GM08714 (cell line): ENCODE measurements at regions not wholly inside any gene's neighbourhood (a gene's known extent, or its start where the extent isn't known, plus 50 kb on each side); places are given as distances from the start of the nearest gene placed in this dataset.

Experiments
- H3K4me3 ChIP-seq: fragments of 200-500 bp; sonication (Bioruptor generic); 2 replicates; pipeline ENCODE4 v1.5.1; 2014; ENCODE audit warnings: mild to moderate bottlenecking, low read length, inconsistent platforms
- ZNF274 ChIP-seq: IDR thresholded peaks from 2 replicates; pipeline ENCODE4 v1.6.1; 2012; ENCODE audit warnings: mild to moderate bottlenecking, low read depth, low read length

- no peak for TF ChIP-seq ZNF274
- H3K4me3 ChIP-seq = no peak overlapping the region
Observed at GRCh38 chr9:108193026-108193710, 662.6 kb downstream of the ACTL7B start.

DNA sequence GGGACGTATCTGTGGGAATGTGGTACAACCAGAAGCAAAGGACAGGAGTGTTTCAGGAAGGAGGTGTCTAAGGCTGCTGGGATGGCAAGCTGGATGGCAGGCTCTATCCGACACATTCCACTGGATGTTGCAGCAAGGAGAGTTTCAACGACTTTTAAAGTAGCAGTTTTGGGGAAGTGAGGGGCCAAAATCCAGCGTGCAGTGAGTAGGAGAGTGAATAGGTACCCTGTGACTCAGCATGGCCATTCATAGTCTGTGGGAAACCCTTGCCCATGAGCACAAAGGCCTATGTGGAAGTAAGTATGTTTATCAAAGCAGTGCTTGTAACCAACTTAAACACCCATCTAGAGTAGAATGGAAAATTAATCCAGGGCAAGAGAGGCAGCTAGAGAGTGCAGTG lies 664.7 kb downstream of the ACTL7B start:
- H3K4me3 ChIP-seq = no peak overlapping the region
- no peak for TF ChIP-seq ZNF274

GRCh38 chr9:108188976-108189375 lies 666.8 kb downstream of the ACTL7B start:
- H3K4me3 ChIP-seq = no peak overlapping the region
- TF ChIP-seq ZNF274 = no peak

- TF ChIP-seq ZNF274 = no peak
- no peak overlapping the region for H3K4me3 ChIP-seq
Observed at GRCh38 chr9:108188482-108188881, 667.3 kb downstream of the ACTL7B start.

- no peak for TF ChIP-seq ZNF274
- H3K4me3 ChIP-seq = no peak overlapping the region
Observed at GRCh38 chr9:108186642-108187395, 669.0 kb downstream of the ACTL7B start.

- TF ChIP-seq ZNF274 = no peak
Observed at GRCh38 chr9:108185613-108186012, 670.2 kb downstream of the ACTL7B start.

DNA sequence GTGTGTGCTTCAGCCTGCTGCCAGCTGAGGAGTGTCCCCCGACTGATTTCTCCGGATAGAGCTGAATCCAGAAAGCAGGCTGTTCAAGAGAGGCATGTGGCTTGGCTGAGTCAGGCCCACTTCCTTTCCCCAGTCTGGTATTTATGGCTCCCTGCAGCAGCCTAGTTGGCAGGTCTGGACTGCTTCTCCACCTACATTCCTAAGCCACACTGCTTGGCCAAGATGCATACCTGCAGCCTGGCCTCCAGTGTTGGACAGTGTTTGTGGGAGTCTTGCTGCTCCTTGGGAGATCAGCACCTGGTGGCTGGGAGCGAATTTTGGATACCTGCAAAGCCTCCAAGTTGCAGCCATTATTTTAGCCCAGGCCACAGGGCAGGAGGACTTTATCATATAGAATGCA lies 670.8 kb downstream of the ACTL7B start:
- no peak overlapping the region for H3K4me3 ChIP-seq
- no peak for TF ChIP-seq ZNF274

More at GRCh38 chr9:108185613-108186012, 670.2 kb downstream of the ACTL7B start:
- no peak overlapping the region for H3K4me3 ChIP-seq

GRCh38 chr9:108184009-108184408 lies 671.8 kb downstream of the ACTL7B start:
- no peak overlapping the region for H3K4me3 ChIP-seq
- no peak for TF ChIP-seq ZNF274

DNA sequence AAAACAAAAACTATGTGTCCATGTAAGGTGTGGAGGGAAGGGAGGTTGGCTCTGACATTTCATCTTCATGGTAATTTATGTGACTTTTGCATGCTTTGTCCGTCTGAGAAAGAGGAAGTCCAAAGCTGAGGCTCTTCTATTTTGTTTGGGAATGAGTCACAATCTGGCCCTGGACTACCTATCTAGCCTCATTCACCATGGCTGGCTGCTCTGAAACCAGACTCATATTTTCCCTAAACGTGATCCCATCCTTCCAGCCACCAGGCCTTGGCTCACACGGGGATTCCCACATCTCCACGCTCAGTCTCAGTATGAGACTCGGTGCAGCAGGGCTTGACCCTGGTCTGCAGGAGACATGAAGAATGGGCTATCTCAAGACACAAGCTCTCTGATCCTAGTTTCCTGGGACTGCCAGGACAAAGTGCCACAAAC lies 672.8 kb downstream of the ACTL7B start:
- no peak overlapping the region for H3K4me3 ChIP-seq
- TF ChIP-seq ZNF274 = no peak

- no peak for TF ChIP-seq ZNF274
- no peak overlapping the region for H3K4me3 ChIP-seq
Observed at GRCh38 chr9:108182270-108182669, 673.5 kb downstream of the ACTL7B start.

DNA sequence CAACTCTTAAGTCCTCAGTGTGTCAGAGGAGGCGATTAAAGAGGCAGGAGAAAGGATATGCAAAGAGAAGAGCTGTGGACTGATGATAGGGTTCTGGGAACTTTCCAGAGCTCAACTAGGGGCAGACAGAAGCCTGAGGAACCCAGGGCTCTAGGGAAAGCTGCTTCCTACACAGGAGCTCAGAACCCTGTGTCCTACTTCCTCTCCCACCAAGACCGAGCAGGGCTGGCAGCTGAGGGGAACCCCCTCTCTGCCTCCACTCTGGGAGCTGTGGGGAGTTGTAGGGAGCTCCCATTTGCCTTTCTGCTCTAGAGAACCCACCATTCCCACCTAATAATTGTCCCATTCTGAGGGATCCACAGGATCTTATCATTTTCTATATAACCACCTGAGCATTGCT lies 674.3 kb downstream of the ACTL7B start:
- TF ChIP-seq ZNF274 = no peak

DNA sequence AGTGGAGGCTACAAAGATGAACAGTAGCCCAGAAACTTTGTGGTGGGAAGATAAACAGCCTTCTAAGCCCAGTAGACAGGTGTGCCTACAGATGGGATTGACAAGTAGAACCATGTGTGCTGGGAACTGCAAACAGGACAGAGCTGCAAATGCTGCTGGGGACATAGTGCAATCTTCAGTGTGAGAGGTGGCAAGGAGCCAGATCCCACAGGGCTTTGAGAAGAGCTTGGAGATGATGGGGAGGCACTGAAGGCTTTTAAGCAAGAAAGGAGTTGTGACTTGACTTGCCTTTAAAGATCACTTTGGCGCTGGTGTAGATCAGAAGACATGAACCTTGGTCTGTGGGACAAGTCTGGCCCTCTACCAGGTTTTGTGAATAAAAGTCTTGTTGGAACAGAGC lies 675.2 kb downstream of the ACTL7B start:
- no peak for TF ChIP-seq ZNF274
- H3K4me3 ChIP-seq = no peak overlapping the region

More for the DNA sequence above, 674.3 kb downstream of the ACTL7B start:
- H3K4me3 ChIP-seq = no peak overlapping the region

- H3K4me3 ChIP-seq = no peak overlapping the region
- no peak for TF ChIP-seq ZNF274
Observed at GRCh38 chr9:108178318-108178717, 677.5 kb downstream of the ACTL7B start.

- TF ChIP-seq ZNF274 = no peak
- H3K4me3 ChIP-seq = no peak overlapping the region
Observed at GRCh38 chr9:108168236-108168850, 678.8 kb upstream of the KLF4 start.

- no peak overlapping the region for H3K4me3 ChIP-seq
- TF ChIP-seq ZNF274 = no peak
Observed at GRCh38 chr9:108167136-108167900, 677.7 kb upstream of the KLF4 start.
